Activated T-cell treated with anti-CD3 and anti-CD28 coated beads, Interleukin-2, amount 50 U/mL, for 48 hours (primary cell): ENCODE measurements at regions not wholly inside any gene's neighbourhood (a gene's known extent, or its start where the extent isn't known, plus 50 kb on each side); places are given as distances from the start of the nearest gene placed in this dataset.

Source experiments
- DNase-seq, 2 experiments: peaks; one replicate each; pipeline ENCODE4 v3.0.0-alpha.2; 2020

GRCh38 chr11:122394313-122394712 is 261.2 kb upstream of the UBASH3B start:
- no peak for DNase-seq

GRCh38 chr11:122393209-122393860 is 262.2 kb upstream of the UBASH3B start:
- no peak for DNase-seq

GRCh38 chr11:122392508-122392907 is 263.0 kb upstream of the UBASH3B start:
- no peak for DNase-seq

DNA sequence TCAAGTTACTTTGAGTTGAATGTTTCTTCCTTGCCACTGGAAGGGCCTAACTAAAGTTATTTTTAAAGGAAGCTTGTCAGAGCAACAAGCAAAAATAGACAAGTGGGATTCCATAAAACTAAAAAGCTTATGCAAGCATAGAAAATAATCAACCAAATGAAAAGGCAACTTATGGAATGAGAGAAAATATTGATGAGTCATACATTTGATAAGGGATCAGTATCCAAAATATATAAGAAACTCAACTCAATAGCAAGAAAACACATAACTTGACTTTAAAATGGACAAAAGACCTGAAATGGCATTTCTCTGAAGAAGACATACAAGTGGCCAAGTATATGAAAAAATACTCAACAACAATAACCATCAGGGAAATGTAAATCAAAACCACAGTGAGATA is 264.5 kb upstream of the UBASH3B start:
- DNase-seq = no peak

GRCh38 chr11:122383186-122383585 is 267.2 kb upstream of the BLID start:
- no peak for DNase-seq

DNA sequence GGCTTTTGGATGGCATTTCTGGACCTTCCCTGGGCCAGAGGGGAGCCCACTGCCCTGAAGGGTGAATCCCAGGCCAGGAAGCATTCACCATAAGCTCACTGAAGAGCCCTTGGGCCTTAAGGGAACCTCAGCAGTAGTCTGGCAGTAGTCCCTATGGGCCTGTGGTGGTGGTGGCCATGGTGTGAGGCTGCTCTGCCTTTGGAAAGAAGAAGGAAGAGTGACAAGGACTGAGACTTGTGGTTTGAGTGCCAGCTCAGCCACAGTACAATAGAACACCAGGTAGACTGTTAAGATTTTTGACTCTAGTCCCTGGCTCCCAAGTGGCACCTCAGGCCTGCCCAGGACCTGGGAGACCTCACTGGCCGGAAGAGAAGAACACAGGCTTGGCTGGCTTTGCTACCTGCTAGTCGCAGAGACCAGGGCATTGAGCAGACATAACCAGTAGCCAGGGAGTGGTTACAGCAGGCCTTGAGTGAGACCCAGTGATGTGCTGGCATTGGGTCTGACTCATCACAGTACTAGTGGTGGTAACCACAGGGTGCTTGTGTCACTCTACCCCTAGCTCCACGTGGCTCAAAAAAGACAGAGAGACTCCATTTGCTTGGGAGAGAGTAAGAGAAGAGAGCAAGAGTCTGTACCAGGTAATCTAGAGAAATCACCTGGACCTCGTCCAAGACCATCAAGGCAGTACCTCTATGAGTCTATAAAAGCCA is 259.8 kb upstream of the BLID start:
- DNase-seq = peak in 1 of 2 experiments; percentile 22

DNA sequence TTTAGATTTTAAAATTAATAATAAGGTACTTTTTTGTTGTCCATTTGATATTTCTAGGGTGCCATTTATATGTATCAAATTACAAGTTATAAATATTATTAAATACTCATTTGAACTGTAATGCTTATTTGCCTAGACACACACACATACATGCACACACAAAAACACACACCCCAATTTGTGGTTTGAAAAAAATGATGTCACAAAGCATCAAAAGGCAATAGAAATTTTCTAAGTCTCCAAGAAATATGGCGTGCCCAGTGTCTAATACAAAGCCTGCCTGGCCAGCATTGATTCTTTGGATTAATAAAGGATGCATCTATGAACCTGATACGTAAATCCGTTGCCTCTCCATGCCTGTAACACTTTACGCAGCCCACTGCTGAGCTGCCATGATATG is 252.8 kb upstream of the BLID start:
- no peak for DNase-seq

DNA sequence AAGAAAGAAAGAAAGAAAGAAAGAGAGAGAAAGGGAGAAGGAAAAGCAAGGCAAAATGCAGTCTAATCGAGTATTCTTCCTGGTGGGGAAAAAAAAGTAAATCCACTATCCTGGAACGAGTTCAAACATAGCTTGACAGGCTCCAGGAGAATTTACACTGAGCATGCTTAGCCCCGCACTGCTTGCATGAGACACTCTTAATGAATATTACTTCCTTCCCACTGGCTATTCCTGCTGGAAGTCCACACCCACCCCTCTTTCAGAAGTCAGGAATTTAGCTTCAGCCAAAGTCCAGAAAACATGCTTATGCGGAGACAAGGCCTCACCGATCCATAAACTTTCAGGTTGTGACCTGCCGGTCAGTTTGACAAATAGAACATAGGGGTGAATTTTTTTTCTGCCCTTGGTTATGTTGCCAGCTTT is 251.8 kb upstream of the BLID start:
- no peak for DNase-seq

GRCh38 chr11:122365610-122366360 is 249.8 kb upstream of the BLID start:
- no peak for DNase-seq

DNA sequence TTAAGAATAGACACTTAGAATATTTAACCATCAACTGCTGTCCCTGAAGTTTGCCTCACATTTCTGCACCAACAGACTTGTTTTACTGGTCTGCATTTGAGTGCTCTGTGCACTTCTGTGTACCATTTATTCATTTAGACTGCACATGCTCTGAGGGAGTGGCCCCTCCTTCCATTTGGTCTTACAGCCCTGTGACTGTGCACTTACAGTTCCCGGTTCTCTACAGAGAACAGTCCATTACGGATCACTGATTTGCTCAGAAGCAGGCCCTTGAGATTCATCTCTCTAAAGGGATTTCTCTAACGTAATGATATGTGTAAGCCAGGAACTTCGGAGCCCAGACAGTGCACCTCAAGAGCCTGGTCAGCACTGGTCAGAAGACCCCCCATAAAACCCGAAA is 247.3 kb upstream of the BLID start:
- DNase-seq = no peak

DNA sequence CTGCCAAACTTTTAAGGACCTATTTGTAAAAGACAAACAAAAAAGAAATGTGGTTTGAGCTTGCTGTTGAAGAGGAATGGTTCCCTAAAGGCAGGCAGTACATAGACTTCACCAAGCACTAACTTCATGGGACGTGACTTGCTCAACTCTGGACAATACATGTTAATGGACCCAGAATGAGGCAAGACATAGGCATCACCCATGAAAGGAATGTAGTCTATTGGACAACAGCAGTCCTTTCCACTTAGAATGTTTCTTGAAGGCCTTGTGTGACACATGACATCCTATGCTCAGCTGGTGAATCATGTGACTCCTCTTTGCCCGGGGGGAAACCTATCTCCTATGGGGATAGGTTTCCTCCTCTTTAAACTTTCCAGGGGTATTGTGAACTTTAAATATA is 246.4 kb upstream of the BLID start:
- no peak for DNase-seq

DNA sequence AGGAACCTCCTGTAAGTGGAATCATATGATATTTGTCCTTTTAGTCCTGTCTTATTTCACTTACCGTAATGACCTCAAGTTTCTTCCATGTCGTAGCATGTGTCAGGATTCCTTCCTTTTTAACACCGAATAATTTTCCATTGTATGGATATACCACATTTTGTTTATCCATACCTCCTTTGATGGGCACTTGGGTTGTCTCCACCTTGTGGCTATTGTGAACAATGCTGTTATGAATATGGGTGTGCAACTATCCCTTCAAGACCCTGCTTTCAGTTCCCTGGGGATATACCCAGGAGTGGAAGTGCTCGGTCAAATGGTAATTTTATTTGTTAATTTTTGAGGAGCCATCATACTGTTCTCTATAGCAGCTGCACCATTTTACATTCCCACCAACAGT is 244.9 kb upstream of the BLID start:
- no peak for DNase-seq

DNA sequence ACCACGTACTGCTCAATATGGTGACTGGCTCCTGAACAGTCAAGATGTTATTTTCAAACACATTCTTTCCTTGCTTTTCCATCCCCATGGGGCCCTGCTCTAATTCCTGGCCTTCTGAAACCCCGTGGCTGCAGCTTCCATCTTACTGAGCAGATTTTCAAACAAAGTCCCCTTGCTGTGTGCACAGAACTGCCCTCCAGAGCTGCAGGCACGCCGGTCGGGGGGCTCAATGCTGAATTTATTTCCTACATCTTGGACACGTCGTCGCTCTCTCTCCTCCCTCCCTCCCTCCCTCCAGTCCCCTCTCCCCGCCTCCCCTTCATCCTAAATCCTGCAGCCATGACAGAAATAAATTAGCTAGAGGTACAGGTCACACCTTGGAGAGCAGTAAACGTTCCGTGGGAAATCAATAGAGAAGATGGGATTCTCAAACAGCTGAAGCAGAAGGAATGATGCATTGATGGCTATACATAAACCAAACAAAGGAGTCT is 243.1 kb upstream of the BLID start:
- no peak for DNase-seq

- DNase-seq = no peak
Measured at GRCh38 chr11:122358292-122358691, 242.3 kb upstream of the BLID start.

DNA sequence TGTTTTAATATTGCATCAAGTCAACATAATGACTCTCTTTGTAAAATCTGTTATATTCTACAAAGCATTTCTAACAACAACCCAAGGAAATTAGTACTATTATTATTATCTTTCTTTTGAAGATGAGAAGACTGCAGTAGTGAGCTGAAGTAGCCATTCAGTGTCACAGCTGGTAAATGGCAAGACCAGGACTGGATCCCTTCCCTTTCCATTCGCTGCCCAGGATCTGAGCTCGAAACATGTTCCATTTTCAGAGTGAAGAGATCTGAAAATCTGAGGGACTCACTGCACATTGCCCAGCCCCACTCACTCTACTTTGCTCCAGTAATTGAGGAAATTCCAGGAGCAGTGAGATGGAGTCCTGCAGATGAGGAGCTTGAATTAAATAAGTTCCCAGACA is 240.0 kb upstream of the BLID start:
- DNase-seq = no peak

GRCh38 chr11:122354025-122354697 is 238.1 kb upstream of the BLID start:
- DNase-seq = no peak

DNA sequence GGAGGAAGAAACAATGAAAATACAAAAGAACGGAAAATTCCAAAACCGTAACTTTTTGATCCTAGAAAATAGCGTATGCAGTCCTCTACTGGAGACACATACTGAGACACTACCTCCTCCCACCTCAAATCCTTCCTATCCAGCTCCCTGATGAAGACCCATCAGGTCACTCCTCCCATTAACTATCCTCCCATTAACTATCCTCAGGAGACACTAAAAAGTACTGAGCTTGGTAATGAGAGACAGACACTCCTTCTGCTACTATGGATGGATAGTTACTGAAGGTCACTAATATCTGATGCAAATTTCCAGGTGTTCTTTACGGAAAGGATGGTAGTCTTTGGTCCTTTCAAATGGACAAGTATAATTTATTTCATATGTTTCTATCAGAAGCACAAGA is 237.5 kb upstream of the BLID start:
- DNase-seq = no peak

DNA sequence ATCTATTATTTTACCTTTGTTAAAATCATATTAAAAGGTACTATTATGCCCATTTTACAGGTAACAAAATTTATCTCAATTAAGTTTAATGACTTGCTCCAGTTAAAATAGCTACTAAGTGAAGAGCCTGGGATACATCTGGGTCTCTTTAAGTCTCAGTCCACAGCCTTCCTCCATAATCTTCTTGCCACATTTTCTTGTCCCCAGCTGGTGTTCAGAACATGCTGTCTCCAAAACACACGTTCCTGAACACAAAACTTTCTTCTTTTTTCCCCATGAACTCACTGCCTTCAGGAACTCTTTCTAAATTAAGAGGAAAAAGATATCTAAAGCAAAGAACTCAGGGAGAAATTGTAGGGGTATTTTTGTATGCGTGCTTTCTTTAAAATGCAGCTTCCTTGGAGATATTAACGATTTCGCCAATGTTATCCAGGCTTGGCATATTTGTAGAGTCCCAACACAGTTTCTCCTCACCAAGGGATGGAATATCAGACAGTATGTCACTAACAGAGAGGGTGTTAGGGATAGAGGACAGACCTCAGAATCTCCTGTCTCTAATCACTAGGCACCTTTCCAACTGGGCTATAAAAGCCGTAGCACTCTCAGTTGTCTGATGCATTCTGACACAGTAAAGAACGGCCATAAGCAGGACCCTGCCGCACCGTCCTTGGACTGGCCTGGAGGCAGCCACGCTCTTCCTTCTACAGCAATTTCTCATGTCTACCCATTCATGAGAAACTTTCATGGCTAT is 232.8 kb upstream of the BLID start:
- no peak for DNase-seq

- no peak for DNase-seq
Measured at GRCh38 chr11:122346006-122346405, 230.0 kb upstream of the BLID start.

DNA sequence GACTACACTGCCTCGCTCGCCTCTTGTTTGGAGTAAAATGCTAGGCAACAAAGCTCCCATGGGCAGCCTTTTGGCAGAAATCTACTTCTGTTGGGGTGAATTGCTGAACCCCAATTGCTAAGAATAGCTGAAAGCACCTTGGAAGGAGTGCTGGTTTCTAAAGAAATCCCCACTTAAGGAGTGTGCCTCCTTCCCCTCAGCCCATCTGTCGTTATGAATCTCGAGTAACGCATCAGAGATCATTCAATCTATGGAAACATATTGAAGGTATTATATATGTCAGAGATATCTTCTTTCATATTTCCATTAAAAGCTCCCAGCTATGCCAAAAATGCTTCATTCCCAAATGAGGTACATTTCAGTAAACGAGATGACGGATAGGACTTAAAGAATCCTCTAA is 229.6 kb upstream of the BLID start:
- no peak for DNase-seq

GRCh38 chr11:122344215-122344614 is 228.2 kb upstream of the BLID start:
- DNase-seq = no peak

GRCh38 chr11:122343210-122343609 is 227.2 kb upstream of the BLID start:
- DNase-seq = no peak
